Liver (tissue), 8 donors: ENCODE measurements at regions not wholly inside any gene's neighbourhood (a gene's known extent, or its start where the extent isn't known, plus 50 kb on each side); places are given as distances from the start of the nearest gene placed in this dataset.

Experiments used
- DNase-seq: peaks from one replicate; pipeline ENCODE4 v3.0.0-alpha.2; 2017; ENCODE audit warnings: low spot score
- H3K27ac ChIP-seq, 2 donors: one replicate each; pipeline ENCODE4 v1.7.0; 2013; ENCODE audit warnings: inconsistent platforms in 2 of 2, low read length in 2 of 2, control low read depth in 1 of 2, low read depth in 1 of 2, mild to moderate bottlenecking in 1 of 2
- H3K27me3 ChIP-seq, 4 donors: one replicate each; pipeline versions ENCODE4 v1.6.1 to v1.7.0; 2013; ENCODE audit warnings: low read length in 3 of 4, inconsistent platforms in 1 of 4, mild to moderate bottlenecking in 1 of 4, moderate library complexity in 1 of 4; ENCODE audit not compliant: control insufficient read depth in 4 of 4, insufficient read depth in 4 of 4
- H3K36me3 ChIP-seq, 4 donors: one replicate each; pipeline versions ENCODE4 v1.6.1 to v1.7.0; 2013; ENCODE audit warnings: low read length in 3 of 4, mild to moderate bottlenecking in 3 of 4, low read depth in 1 of 4, moderate library complexity in 1 of 4; ENCODE audit not compliant: control insufficient read depth in 4 of 4, insufficient read depth in 3 of 4
- H3K4me1 ChIP-seq, 4 donors: one replicate each; pipeline versions ENCODE4 v1.6.1 to v1.7.0; 2013; ENCODE audit warnings: low read length in 3 of 4, mild to moderate bottlenecking in 3 of 4, moderate library complexity in 1 of 4; ENCODE audit not compliant: control insufficient read depth in 4 of 4, insufficient read depth in 4 of 4
- H3K4me3 ChIP-seq, 3 donors: one replicate each; pipeline versions ENCODE4 v1.6.1 to v1.7.0; 2013; ENCODE audit warnings: low read length in 3 of 3, control low read depth in 1 of 3, low read depth in 1 of 3, mild to moderate bottlenecking in 1 of 3
- H3K9ac ChIP-seq, 2 donors: one replicate each; pipeline ENCODE4 v1.7.0; 2013; ENCODE audit warnings: low read length in 2 of 2, mild to moderate bottlenecking in 2 of 2, moderate library complexity in 2 of 2, control low read depth in 1 of 2, low read depth in 1 of 2
- H3K9me3 ChIP-seq, 4 donors: one replicate each; pipeline versions ENCODE4 v1.6.1 to v1.7.0; 2013; ENCODE audit warnings: low read length in 3 of 4; ENCODE audit not compliant: control insufficient read depth in 4 of 4
- ATF3 ChIP-seq: IDR thresholded peaks from 2 replicates; pipeline ENCODE4 v1.6.1; 2016; ENCODE audit warnings: antibody characterized with exemption
- CTCF ChIP-seq: fragments of 150-350 bp; IDR thresholded peaks from 2 replicates; pipeline ENCODE4 v1.5.1; 2017; ENCODE audit warnings: improper control_type of control experiment, low read depth, low read length; ENCODE audit not compliant: missing input control
- EGR1 ChIP-seq, 2 donors: IDR thresholded peaks; 2 replicates each; pipeline ENCODE4 v1.6.1; 2016 to 2018; ENCODE audit warnings: antibody characterized with exemption in 2 of 2, low read depth in 2 of 2
- FOXA1 ChIP-seq: IDR thresholded peaks from 2 replicates; pipeline ENCODE4 v1.6.1; 2016; ENCODE audit warnings: antibody characterized with exemption
- FOXA2 ChIP-seq: IDR thresholded peaks from 2 replicates; pipeline ENCODE4 v1.6.1; 2016; ENCODE audit warnings: antibody characterized with exemption
- GABPA ChIP-seq, 2 donors: IDR thresholded peaks in 1 of 2; conservative IDR thresholded peaks in 1 of 2; 2 replicates each; pipeline ENCODE4 v1.6.1; 2016; ENCODE audit warnings: antibody characterized with exemption in 2 of 2, mild to moderate bottlenecking in 1 of 2, moderate library complexity in 1 of 2
- HNF4A ChIP-seq, 2 donors: conservative IDR thresholded peaks; 2 replicates each; pipeline ENCODE4 v1.6.1; 2016; ENCODE audit warnings: antibody characterized with exemption in 2 of 2, mild to moderate bottlenecking in 2 of 2
- HNF4G ChIP-seq: IDR thresholded peaks from 2 replicates; pipeline ENCODE4 v1.6.1; 2016; ENCODE audit warnings: antibody characterized with exemption
- JUND ChIP-seq, 2 donors: IDR thresholded peaks; 2 replicates each; pipeline ENCODE4 v1.6.1; 2016; ENCODE audit warnings: antibody characterized with exemption in 2 of 2
- MAX ChIP-seq: IDR thresholded peaks from 2 replicates; pipeline ENCODE4 v1.6.1; 2016; ENCODE audit warnings: antibody characterized with exemption
- NR2F2 ChIP-seq: IDR thresholded peaks from 2 replicates; pipeline ENCODE4 v1.6.1; 2016; ENCODE audit warnings: antibody characterized with exemption
- RAD21 ChIP-seq, 2 donors: IDR thresholded peaks; 2 replicates each; pipeline ENCODE4 v1.6.1; 2016; ENCODE audit warnings: antibody characterized with exemption in 2 of 2, mild to moderate bottlenecking in 2 of 2
- REST ChIP-seq: IDR thresholded peaks from 2 replicates; pipeline ENCODE4 v1.6.1; 2016; ENCODE audit warnings: antibody characterized with exemption, mild to moderate bottlenecking
- RXRA ChIP-seq, 2 donors: IDR thresholded peaks; 2 replicates each; pipeline ENCODE4 v1.6.1; 2017 to 2018; ENCODE audit warnings: antibody characterized with exemption in 2 of 2, mild to moderate bottlenecking in 1 of 2
- SP1 ChIP-seq: IDR thresholded peaks from 2 replicates; pipeline ENCODE4 v1.6.1; 2018; ENCODE audit warnings: antibody characterized with exemption, mild to moderate bottlenecking
- TAF1 ChIP-seq: conservative IDR thresholded peaks from 2 replicates; pipeline ENCODE4 v1.6.1; 2016; ENCODE audit warnings: antibody characterized with exemption, mild to moderate bottlenecking
- YY1 ChIP-seq: IDR thresholded peaks from 2 replicates; pipeline ENCODE4 v1.6.1; 2016; ENCODE audit warnings: antibody characterized with exemption, mild to moderate bottlenecking
- ZBTB33 ChIP-seq: IDR thresholded peaks from 2 replicates; pipeline ENCODE4 v1.6.1; 2016; ENCODE audit warnings: antibody characterized with exemption
- WGBS: extraction: QIAGEN DNeasy Blood & Tissue Kit; methylation state at CpG from one replicate; pipeline ENCODE4 v1.1.7; 2013; 5-methylcytosine and 5-hydroxymethylcytosine counted together
- donor health status: healthy.
- donor health status: healthy.
- donor health status: healthy.
- donor health status: healthy.
- donor health status: healthy.

- no peak overlapping the region for H3K4me3 ChIP-seq
- H3K27me3 ChIP-seq: no peaks in the 10 kb centered on the region
- DNase-seq: no peak
- no peak overlapping the region for H3K27ac ChIP-seq
- no peaks in the 10 kb centered on the region for H3K9me3 ChIP-seq
- TF ChIP-seq HNF4A (conservative IDR thresholded peaks at IDR 0.05) (no peak), CTCF (no peak), RAD21 (IDR thresholded peaks at IDR 0.05) (no peak), GABPA (IDR thresholded peaks at IDR 0.05 in 1 of 2, conservative IDR thresholded peaks at IDR 0.05 in 1 of 2) (no peak), NR2F2 (no peak), TAF1 (no peak), RXRA (IDR thresholded peaks at IDR 0.05) (no peak), SP1 (no peak), HNF4G (no peak)
- H3K4me1 ChIP-seq: no peaks in the 10 kb centered on the region
- H3K36me3 ChIP-seq: no peaks in the 10 kb centered on the region
- H3K9ac ChIP-seq: no peak overlapping the region
Observed at GRCh38 chr16:52843381-52843780, 209.3 kb downstream of the CHD9NB start.

- Histone ChIP-seq H3K9me3 (no peaks in the 10 kb centered on the region), H3K36me3 (no peaks in the 10 kb centered on the region)
- WGBS: 72% methylated on average over 3 of the region's 3 CpGs
Observed at GRCh38 chr16:52837251-52837650, 215.4 kb downstream of the CHD9NB start.

More at GRCh38 chr16:52837251-52837650, 215.4 kb downstream of the CHD9NB start:
- Histone ChIP-seq H3K9ac (no peak overlapping the region), H3K4me3 (no peak overlapping the region), H3K4me1 (no peaks in the 10 kb centered on the region), H3K27me3 (no peaks in the 10 kb centered on the region), H3K27ac (no peak overlapping the region)
- no peak for TF ChIP-seq JUND (IDR thresholded peaks at IDR 0.05)
- TF ChIP-seq RAD21 (IDR thresholded peaks at IDR 0.05): no peak
- no peak for TF ChIP-seq RXRA (IDR thresholded peaks at IDR 0.05)
- no peak for TF ChIP-seq ATF3
- TF ChIP-seq FOXA2: no peak
- TF ChIP-seq NR2F2: no peak
- no peak for TF ChIP-seq MAX
- TF ChIP-seq YY1: no peak
- no peak for TF ChIP-seq ZBTB33
- no peak for TF ChIP-seq HNF4A (conservative IDR thresholded peaks at IDR 0.05)
- TF ChIP-seq CTCF: no peak
- TF ChIP-seq FOXA1: no peak
- TF ChIP-seq REST: no peak
- no peak for TF ChIP-seq EGR1 (IDR thresholded peaks at IDR 0.05; ENCODE audit: low read depth in 2 of 2)
- no peak for DNase-seq
